Activated CD4-positive, alpha-beta T cell treated with anti-CD3 and anti-CD28 coated beads, Interleukin-2, Interleukin-4, amounts not matched to agents 100 ng/mL and 50 ng/mL, durations not matched to agents 16 hours and 8 hours (primary cell): ENCODE measurements at regions not wholly inside any gene's neighbourhood (a gene's known extent, or its start where the extent isn't known, plus 50 kb on each side); places are given as distances from the start of the nearest gene placed in this dataset.

ENCODE experiments used
- DNase-seq: peaks from one replicate; pipeline ENCODE4 v3.0.0-alpha.2; 2020; ENCODE audit warnings: low spot score

DNA sequence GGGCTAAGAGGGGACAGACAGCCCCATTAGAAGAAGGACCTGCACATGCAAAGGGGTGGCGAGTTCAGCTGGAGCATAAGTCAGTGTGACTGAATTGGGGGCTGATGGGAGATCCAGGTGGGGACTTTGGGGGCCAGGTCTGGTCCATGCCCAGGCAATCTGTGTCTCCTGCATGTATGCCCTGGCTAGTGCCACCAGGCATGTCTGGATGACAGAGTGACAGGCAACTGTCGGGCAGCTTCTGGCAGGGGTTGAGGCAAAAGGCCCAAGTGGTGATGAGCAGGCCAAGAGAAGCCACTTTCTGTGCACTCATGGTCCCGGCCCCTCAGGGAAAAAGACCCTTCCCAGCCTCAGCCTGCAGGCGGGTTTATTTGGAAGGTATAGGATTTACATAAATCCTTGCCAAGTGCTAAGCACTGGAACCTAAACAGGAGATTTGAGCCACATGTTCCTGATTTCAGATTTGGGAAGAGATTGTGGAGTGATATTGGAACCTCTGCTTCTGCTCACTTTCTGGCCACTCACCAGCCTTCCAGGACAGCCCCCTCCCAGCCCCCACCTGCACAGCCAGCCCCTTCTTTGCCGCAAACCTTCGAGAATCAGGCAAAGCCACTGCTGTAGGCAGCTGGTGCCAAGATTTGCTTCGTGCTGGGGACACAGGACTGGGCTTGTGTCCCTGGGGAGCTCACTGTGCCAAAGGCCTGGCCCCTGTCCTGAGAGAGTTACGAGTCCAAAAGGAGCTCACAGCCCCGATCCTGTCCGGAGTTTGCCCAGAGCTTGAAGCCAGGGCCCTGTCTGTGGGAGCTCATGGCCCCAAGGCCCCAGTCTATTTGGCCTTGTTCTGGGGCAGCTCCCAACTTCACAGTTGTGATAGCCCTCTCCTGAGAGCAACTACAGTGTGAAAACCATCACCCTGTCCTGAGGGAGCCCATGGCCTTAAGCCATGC lies 232.5 kb upstream of the RTL1 start:
- DNase-seq = no peak

DNA sequence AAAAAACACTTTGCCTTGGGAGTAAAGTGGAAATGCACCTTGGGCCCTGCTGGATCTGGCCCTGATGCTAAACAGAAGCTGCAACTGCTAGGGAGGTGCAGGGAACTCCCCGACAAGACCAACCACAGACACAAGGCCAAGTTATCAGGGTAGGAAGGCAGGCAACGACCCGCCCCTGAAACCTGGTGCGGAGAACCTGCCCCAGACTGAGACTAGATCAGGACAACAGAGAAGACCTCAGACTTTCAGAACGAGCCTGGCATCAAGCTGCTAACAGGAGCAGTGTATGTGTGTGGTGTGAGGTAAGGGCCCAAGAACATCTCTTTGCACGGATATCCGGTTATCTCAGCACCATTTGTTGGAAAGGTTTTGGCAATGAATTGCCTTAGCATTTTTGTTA lies 233.7 kb upstream of the RTL1 start:
- no peak for DNase-seq

DNA sequence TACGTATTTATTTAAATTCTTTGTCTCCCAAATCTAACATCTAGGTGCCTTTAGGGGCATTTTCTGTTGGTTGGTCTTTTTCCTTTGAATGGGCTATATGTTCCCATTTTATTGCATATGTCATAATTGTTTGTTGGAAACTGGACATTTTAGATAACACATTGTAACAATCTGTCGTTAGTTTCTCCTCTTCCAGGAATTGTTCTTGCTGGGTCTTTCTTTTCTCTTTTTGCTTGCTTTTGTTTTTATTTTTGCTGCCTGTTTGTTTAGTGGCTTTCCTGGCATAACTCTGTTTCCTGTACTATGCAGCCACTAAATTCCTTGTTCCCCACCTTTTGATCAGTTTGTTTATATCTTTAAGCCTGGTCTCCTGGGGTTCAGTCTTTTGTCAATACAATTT lies 244.3 kb upstream of the RTL1 start:
- DNase-seq = no peak

DNA sequence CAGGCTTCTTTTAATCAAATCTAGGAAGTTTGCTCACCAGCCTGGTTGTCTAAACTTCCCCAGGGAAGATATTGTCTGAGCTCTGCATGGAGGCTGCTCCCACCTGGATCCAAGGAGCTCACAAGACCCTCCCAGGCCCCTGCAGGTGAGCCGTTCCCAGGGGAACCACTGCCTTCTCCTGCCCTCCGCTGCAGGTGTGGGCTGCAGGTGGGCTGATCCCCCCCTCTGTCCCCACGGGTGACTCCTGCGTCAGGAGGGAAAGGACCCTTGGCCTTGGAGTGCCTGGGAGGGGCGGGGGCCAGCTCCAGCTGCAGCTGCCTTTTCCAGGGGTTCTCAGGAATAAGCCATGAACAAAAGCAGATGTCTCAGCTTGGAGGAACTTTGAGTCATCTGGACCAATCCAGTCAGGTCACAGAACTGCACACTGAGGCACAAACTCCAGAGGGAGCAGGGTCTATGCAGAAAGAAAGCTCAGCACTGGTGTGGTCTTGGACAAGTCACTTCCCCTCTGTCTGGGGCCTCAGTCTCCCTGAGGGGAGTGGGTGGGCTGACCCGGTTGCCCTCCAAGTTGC lies 246.6 kb upstream of the RTL1 start:
- DNase-seq = no peak

- DNase-seq = no peak
Observed at GRCh38 chr14:101151226-101151926, 247.9 kb upstream of the RTL1 start.

- no peak for DNase-seq
Observed at GRCh38 chr14:101151927-101152305, 248.4 kb upstream of the RTL1 start.

DNA sequence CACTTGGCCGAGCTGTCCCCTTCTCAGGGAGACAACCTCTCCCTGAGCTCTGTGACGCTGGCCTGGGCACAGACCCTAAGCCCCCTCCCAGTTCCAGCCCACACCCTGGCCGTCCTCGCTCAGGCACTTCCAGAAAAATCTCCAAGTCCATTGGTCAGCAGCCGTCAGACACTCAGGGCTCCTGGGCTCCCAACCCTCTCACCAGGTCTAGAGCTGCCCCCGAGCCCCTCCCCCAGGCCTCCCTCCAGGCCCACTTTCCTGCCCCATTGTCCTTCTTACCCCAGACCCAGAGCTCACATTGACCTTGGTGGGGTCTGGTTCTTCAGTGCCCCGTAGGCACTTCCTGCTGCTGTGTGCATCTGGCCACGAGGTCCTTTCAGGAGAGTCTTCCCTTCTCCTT lies 249.3 kb upstream of the RTL1 start:
- DNase-seq = no peak

GRCh38 chr14:101153691-101154090 lies 250.2 kb upstream of the RTL1 start:
- no peak for DNase-seq

DNA sequence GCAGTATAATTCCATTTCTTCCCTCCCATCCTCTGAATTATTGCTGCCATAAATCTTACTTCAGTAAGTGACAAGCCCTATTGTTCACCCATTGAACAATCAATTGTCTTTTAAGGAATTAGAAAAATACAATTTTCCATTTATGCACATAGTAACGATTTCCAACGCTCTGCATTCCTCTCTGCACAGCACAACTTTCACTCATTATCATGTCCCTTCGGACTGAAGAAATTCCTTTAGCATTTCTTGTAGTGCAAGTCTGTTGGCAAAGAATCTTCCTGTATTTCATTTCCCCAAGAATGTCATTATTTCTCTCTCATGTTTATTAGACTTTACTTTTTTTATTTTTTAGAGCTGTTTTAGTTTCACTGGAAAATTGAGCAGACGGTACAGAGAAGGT lies 252.1 kb upstream of the RTL1 start:
- no peak for DNase-seq

GRCh38 chr14:101167428-101167827 lies 263.9 kb upstream of the RTL1 start:
- no peak for DNase-seq

DNA sequence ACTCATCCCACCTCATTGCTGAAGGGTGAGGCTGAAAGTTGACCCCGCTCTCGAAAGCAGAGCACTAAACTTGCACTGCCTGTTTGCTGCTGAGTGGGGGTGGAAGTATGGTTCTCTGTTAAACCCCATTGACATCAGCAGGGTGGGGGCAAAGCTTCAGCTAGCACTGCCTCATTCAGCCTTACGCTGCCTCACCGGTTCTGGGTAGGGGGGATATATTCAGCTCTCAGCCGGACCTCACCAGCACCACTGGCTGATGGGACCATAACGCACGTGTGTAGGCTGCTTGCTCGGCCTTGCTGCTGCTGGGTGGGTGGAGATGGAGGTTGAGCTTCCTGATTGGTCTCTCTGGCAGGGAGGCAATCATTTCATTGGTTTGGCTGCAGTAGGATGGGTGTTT lies 265.7 kb upstream of the RTL1 start:
- DNase-seq = no peak

DNA sequence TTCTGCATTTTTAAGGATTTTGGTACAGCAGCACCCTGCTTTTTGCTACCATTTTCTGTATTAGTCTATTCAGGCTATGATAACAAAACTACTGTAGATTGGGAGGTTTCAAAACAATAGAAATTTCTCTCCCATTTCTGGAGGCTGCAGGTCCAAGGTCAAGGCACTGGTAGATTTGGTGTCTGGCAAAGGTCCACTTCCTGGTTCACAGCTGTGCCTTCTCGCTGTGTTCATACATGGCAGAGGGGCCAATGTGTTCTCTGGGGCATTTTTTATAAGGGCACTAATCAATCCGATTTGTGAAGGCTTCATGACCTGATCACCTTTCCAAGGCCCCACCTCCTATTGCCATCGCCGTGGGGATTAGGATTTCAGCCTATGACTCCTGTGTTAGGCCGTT lies 268.1 kb upstream of the RTL1 start:
- DNase-seq = no peak

- DNase-seq = no peak
Observed at GRCh38 chr14:101173698-101174521, 270.4 kb upstream of the RTL1 start.

GRCh38 chr14:101174522-101174838 lies 271.0 kb upstream of the RTL1 start:
- no peak for DNase-seq

- DNase-seq = no peak
Observed at GRCh38 chr14:101174980-101175606, 271.6 kb upstream of the RTL1 start.

GRCh38 chr14:101175731-101176534 lies 272.4 kb upstream of the RTL1 start:
- no peak for DNase-seq

DNA sequence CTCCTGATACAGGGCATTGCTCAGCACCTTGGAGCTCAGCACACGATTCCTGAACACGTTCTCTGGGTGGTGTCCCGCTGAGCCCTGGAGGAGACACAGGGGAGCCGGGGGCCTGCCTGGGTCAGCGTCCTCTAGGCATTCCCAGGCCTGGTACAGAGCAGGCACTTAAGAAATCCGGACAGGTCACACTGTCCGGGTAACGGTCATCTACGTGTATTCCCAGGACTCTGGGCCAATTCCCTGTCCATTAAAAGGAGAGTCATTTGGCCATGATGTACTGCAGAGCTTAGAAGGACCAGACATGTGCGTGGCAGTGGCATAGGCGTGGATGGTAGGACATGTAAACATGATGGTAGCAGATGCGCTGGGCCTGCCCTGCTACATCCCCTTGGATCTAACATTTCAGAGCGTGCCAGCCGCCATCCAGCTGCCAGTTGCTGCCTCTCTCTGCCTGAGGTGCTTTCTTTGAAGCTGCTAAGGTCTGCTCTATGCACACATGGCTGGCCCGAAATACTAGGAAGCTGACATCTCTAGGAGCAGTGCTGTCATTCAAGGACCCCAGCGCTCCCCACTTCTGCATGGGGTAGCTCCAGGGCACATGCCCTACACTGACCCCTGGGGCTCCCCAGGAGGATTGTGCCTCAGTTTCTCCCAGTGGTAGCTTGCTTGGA lies 273.1 kb upstream of the RTL1 start:
- no peak for DNase-seq

DNA sequence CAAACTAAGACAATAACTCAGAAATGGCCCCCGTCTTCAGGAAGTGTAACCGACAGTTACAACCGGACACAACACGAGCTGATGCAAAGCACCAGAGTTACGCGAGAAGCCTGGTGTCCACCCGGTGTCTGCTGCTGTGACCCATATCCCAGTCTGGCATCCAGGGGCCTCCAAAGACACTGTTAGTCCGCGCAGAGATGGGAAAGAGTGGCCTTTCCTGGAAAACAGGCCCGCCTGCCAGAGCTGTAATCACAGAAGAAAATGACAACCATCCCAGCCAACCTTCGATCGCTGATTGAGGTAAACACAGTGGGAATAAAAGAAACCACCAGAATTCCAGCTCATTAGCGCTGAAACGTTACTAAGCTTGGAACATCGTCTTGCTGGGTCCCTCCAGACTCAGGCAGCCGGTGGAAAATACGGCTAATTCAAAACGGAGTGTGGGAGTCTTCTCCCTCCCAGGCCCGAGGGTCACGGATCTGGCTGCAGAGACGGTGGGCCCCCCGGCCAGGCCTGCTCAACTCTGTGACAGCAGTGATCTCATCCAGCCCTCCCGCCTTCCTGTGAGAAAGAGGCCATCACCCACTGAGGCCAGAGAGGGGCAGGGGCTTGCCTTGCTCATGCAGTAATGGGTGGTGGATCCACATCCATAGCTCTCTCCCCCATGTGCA lies 273.9 kb upstream of the RTL1 start:
- no peak for DNase-seq

- no peak for DNase-seq
Observed at GRCh38 chr14:101178184-101179072, 274.9 kb upstream of the RTL1 start.
